IMR-90 (cell line): ENCODE measurements at regions not wholly inside any gene's neighbourhood (a gene's known extent, or its start where the extent isn't known, plus 50 kb on each side); places are given as distances from the start of the nearest gene placed in this dataset.

ENCODE experiments used
- ATAC-seq: fragments of 200-7000 bp; cut with Tn5 transposase; 2 replicates; pipeline ENCODE4 v1.9.1; 2020; ENCODE audit warnings: low read depth, mild to moderate bottlenecking, moderate library complexity
- BruUV-seq: library from RNA; stranded (reverse); fragments of 400-500 nt; replicated peaks from 2 replicates; lab custom pipeline; 2021; lab: Mats Ljungman, UMichigan
- CTCF ChIA-PET: fragments of 300-600 bp; formaldehyde crosslinking; extraction: SDS; loops from one replicate; lab custom pipeline; 2021; ENCODE audit warnings: antibody characterized with exemption; lab: Yijun Ruan, JAX
- POLR2A ChIA-PET: fragments of 300-600 bp; sonication (Branson Sonifier 250); formaldehyde crosslinking; loops from one replicate; lab custom pipeline; 2022; ENCODE audit warnings: antibody characterized with exemption; ENCODE audit not compliant: unreplicated experiment; lab: Charles Lee
- DNase-seq: peaks from one replicate; pipeline ENCODE4 v3.0.0; 2013
- H2AFZ ChIP-seq: replicated peaks from 2 replicates; pipeline ENCODE3; 2013; ENCODE audit warnings: low read length, mild to moderate bottlenecking; ENCODE audit not compliant: poor library complexity
- H2AK5ac ChIP-seq: 2 replicates; pipeline ENCODE4 v1.6.1; 2013; ENCODE audit warnings: low read depth, low read length, inconsistent platforms
- H2AK9ac ChIP-seq: replicated peaks from 2 replicates; pipeline ENCODE3; 2013; ENCODE audit warnings: mild to moderate bottlenecking, low read depth, low read length, moderate library complexity; ENCODE audit not compliant: poor library complexity
- H2BK120ac ChIP-seq: 2 replicates; pipeline ENCODE4 v1.6.1; 2013; ENCODE audit warnings: low read depth, low read length, inconsistent platforms
- H2BK15ac ChIP-seq: 3 replicates; pipeline ENCODE4 v1.6.1; 2013; ENCODE audit warnings: low read depth, low read length, inconsistent platforms
- H2BK20ac ChIP-seq: 2 replicates; pipeline ENCODE4 v1.6.1; 2013; ENCODE audit warnings: low read depth, mild to moderate bottlenecking, inconsistent platforms, low read length, moderate library complexity
- H2BK5ac ChIP-seq: 2 replicates; pipeline ENCODE4 v1.6.1; 2013; ENCODE audit warnings: mild to moderate bottlenecking, low read depth, low read length, inconsistent platforms; ENCODE audit not compliant: poor library complexity, severe bottlenecking
- H3K14ac ChIP-seq: replicated peaks from 2 replicates; pipeline ENCODE4 v1.6.1; 2013; ENCODE audit warnings: low read depth, low read length, inconsistent platforms
- H3K18ac ChIP-seq: 2 replicates; pipeline ENCODE4 v1.6.1; 2013; ENCODE audit warnings: low read depth, low read length, control low read depth
- H3K23ac ChIP-seq: 2 replicates; pipeline ENCODE4 v1.6.1; 2013; ENCODE audit warnings: low read depth, low read length, inconsistent platforms
- H3K27ac ChIP-seq: 2 replicates; pipeline ENCODE4 v1.5.1; 2013; ENCODE audit warnings: mild to moderate bottlenecking, control low read depth, low read length; ENCODE audit not compliant: insufficient read depth
- H3K27me3 ChIP-seq: 2 replicates; pipeline ENCODE4 v1.6.1; 2013; ENCODE audit warnings: low read length; ENCODE audit not compliant: control insufficient read depth, insufficient read depth
- H3K36me3 ChIP-seq: 2 replicates; pipeline ENCODE4 v1.6.1; 2013; ENCODE audit warnings: low read length, mixed read lengths; ENCODE audit not compliant: control insufficient read depth, insufficient read depth
- H3K4ac ChIP-seq: 2 replicates; pipeline ENCODE4 v1.6.1; 2013; ENCODE audit warnings: low read depth, low read length, inconsistent platforms
- H3K4me1 ChIP-seq: 2 replicates; pipeline ENCODE4 v1.6.1; 2013; ENCODE audit warnings: low read length, mixed read lengths; ENCODE audit not compliant: control insufficient read depth, insufficient read depth
- H3K4me2 ChIP-seq: 2 replicates; pipeline ENCODE4 v1.6.1; 2013; ENCODE audit warnings: low read depth, mild to moderate bottlenecking, control low read depth, low read length, moderate library complexity
- H3K4me3 ChIP-seq: 2 replicates; pipeline ENCODE4 v1.5.1; 2013; ENCODE audit warnings: low read depth, mild to moderate bottlenecking, control low read depth, low read length, moderate library complexity; ENCODE audit not compliant: insufficient read depth
- H3K56ac ChIP-seq: 2 replicates; pipeline ENCODE4 v1.6.1; 2013; ENCODE audit warnings: low read length, inconsistent platforms; ENCODE audit not compliant: insufficient read depth; ENCODE audit errors: extremely low read depth
- H3K79me1 ChIP-seq, 2 experiments: 2 replicates each; pipeline ENCODE4 v1.6.1; 2013; ENCODE audit warnings: low read length in 2 of 2, inconsistent platforms in 1 of 2, low read depth in 1 of 2
- H3K9ac ChIP-seq: 2 replicates; pipeline ENCODE4 v1.6.1; 2013; ENCODE audit warnings: low read depth, low read length, control low read depth
- H3K9me1 ChIP-seq: 2 replicates; pipeline ENCODE4 v1.6.1; 2013; ENCODE audit warnings: low read length, inconsistent platforms; ENCODE audit not compliant: insufficient read depth
- H3K9me3 ChIP-seq: 2 replicates; pipeline ENCODE4 v1.6.1; 2013; ENCODE audit warnings: low read length; ENCODE audit not compliant: control insufficient read depth, insufficient read depth
- H4K20me1 ChIP-seq: 2 replicates; pipeline ENCODE4 v1.6.1; 2013; ENCODE audit warnings: low read length, inconsistent platforms; ENCODE audit not compliant: insufficient read depth
- H4K5ac ChIP-seq: 2 replicates; pipeline ENCODE4 v1.6.1; 2013; ENCODE audit warnings: mild to moderate bottlenecking, low read depth, low read length, control low read depth
- H4K8ac ChIP-seq, 2 experiments: 2 replicates each; pipeline ENCODE4 v1.6.1; 2013; ENCODE audit warnings: low read depth in 2 of 2, low read length in 2 of 2, control low read depth in 1 of 2, inconsistent platforms in 1 of 2
- H4K91ac ChIP-seq: 2 replicates; pipeline ENCODE4 v1.6.1; 2013; ENCODE audit warnings: low read depth, low read length, inconsistent platforms; ENCODE audit not compliant: insufficient read depth
- BHLHE40 ChIP-seq: fragments of 150-350 bp; IDR thresholded peaks from 2 replicates; pipeline ENCODE4 v1.6.1; 2016; ENCODE audit warnings: mild to moderate bottlenecking, low read depth, low read length
- CEBPB ChIP-seq: IDR thresholded peaks from 2 replicates; pipeline ENCODE4 v1.6.1; 2012; ENCODE audit warnings: low read depth, low read length, improper control_type of control experiment
- CHD1 ChIP-seq: IDR thresholded peaks from 2 replicates; pipeline ENCODE4 v1.6.1; 2012; ENCODE audit warnings: low read depth, low read length, improper control_type of control experiment
- FOS ChIP-seq: fragments of 150-350 bp; IDR thresholded peaks from 2 replicates; pipeline ENCODE4 v1.6.1; 2016; ENCODE audit warnings: low read depth, low read length
- MAFK ChIP-seq: IDR thresholded peaks from 2 replicates; pipeline ENCODE4 v1.6.1; 2012; ENCODE audit warnings: low read depth, low read length, improper control_type of control experiment
- MAZ ChIP-seq: IDR thresholded peaks from 2 replicates; pipeline ENCODE4 v1.6.1; 2012; ENCODE audit warnings: low read depth, mild to moderate bottlenecking, low read length, improper control_type of control experiment, moderate library complexity, borderline replicate concordance
- NFE2L2 ChIP-seq: fragments of 150-350 bp; IDR thresholded peaks from 2 replicates; pipeline ENCODE4 v1.6.1; 2016; ENCODE audit warnings: low read depth, mild to moderate bottlenecking, low read length
- POLR2A ChIP-seq: IDR thresholded peaks from 2 replicates; pipeline ENCODE4 v1.6.1; 2012; ENCODE audit warnings: mild to moderate bottlenecking, low read depth, low read length
- RAD21 ChIP-seq: IDR thresholded peaks from 2 replicates; pipeline ENCODE4 v1.6.1; 2012; ENCODE audit warnings: low read length, improper control_type of control experiment
- RCOR1 ChIP-seq: IDR thresholded peaks from 2 replicates; pipeline ENCODE4 v1.6.1; 2012; ENCODE audit warnings: mild to moderate bottlenecking, low read length, improper control_type of control experiment; ENCODE audit not compliant: insufficient replicate concordance
- RFX5 ChIP-seq: IDR thresholded peaks from 2 replicates; pipeline ENCODE4 v1.8.0; 2012; ENCODE audit warnings: low read depth, mild to moderate bottlenecking, low read length, moderate library complexity
- SMC3 ChIP-seq: fragments of 150-350 bp; IDR thresholded peaks from 2 replicates; pipeline ENCODE4 v1.6.1; 2016; ENCODE audit warnings: low read depth, mild to moderate bottlenecking, antibody characterized with exemption, low read length, moderate library complexity
- WGBS, 2 experiments: methylation state at CpG; one replicate each; pipeline versions ENCODE4 v1.1.5 to v1.1.7; 2013; ENCODE audit warnings: missing lambda C conversion rate in 2 of 2; ENCODE audit not compliant: insufficient read length in 1 of 2; ENCODE audit errors: extremely low coverage in 2 of 2; 5-methylcytosine and 5-hydroxymethylcytosine counted together
- dilution Hi-C: fragments of 300-500 bp; cut with HindIII; formaldehyde crosslinking; loops from one replicate; pipeline ENCODE4 v1.14.3; 2018; ENCODE audit warnings: low sequenced_read_pairs; ENCODE audit not compliant: unreplicated experiment
- in situ Hi-C: fragments of 300-500 bp; cut with MboI; formaldehyde crosslinking; loops from 3 replicates; pipeline ENCODE4 v1.14.3; 2019; ENCODE audit warnings: low sequenced_read_pairs, inconsistent platforms, mixed read lengths
- intact Hi-C: fragments of 100-400 bp; cut with micrococcal nuclease; formaldehyde crosslinking; loops from 2 replicates; pipeline ENCODE4 v1.10.0; 2022
- TF ChIP-seq, protein P1 (sequence below): conservative IDR thresholded peaks from 2 replicates; pipeline ENCODE4 v1.5.1; 2012; ENCODE audit warnings: mild to moderate bottlenecking, low read depth, low read length, improper control_type of control experiment
- TF ChIP-seq, protein P2 (sequence below): fragments of 150-350 bp; IDR thresholded peaks from 2 replicates; pipeline ENCODE4 v1.6.1; 2016; ENCODE audit warnings: low read depth, mild to moderate bottlenecking, low read length, moderate library complexity, borderline replicate concordance
- TF ChIP-seq, protein P3 (sequence below): fragments of 150-350 bp; IDR thresholded peaks from 2 replicates; pipeline ENCODE4 v1.6.1; 2017; ENCODE audit warnings: mild to moderate bottlenecking, antibody characterized with exemption, low read length, low read depth

- ATAC-seq (no peak), DNase-seq (no peak)
- intact Hi-C loops (no loop called here), in situ Hi-C loops (no loop called here), dilution Hi-C loops (no loop called here)
- no peak overlapping the region for H3K4me3 ChIP-seq
- no peak overlapping the region for H3K9ac ChIP-seq
- TF ChIP-seq, protein P1, sequence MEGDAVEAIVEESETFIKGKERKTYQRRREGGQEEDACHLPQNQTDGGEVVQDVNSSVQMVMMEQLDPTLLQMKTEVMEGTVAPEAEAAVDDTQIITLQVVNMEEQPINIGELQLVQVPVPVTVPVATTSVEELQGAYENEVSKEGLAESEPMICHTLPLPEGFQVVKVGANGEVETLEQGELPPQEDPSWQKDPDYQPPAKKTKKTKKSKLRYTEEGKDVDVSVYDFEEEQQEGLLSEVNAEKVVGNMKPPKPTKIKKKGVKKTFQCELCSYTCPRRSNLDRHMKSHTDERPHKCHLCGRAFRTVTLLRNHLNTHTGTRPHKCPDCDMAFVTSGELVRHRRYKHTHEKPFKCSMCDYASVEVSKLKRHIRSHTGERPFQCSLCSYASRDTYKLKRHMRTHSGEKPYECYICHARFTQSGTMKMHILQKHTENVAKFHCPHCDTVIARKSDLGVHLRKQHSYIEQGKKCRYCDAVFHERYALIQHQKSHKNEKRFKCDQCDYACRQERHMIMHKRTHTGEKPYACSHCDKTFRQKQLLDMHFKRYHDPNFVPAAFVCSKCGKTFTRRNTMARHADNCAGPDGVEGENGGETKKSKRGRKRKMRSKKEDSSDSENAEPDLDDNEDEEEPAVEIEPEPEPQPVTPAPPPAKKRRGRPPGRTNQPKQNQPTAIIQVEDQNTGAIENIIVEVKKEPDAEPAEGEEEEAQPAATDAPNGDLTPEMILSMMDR, result no peak
- TF ChIP-seq MAZ (no peak), MAFK (no peak), POLR2A (no peak), RFX5 (no peak), RCOR1 (no peak), FOS (no peak), CHD1 (no peak), NFE2L2 (no peak), CEBPB (no peak), BHLHE40 (no peak), SMC3 (no peak), RAD21 (no peak)
- TF ChIP-seq, protein P2, sequence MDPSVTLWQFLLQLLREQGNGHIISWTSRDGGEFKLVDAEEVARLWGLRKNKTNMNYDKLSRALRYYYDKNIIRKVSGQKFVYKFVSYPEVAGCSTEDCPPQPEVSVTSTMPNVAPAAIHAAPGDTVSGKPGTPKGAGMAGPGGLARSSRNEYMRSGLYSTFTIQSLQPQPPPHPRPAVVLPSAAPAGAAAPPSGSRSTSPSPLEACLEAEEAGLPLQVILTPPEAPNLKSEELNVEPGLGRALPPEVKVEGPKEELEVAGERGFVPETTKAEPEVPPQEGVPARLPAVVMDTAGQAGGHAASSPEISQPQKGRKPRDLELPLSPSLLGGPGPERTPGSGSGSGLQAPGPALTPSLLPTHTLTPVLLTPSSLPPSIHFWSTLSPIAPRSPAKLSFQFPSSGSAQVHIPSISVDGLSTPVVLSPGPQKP, result no peak
- TF ChIP-seq, protein P3, sequence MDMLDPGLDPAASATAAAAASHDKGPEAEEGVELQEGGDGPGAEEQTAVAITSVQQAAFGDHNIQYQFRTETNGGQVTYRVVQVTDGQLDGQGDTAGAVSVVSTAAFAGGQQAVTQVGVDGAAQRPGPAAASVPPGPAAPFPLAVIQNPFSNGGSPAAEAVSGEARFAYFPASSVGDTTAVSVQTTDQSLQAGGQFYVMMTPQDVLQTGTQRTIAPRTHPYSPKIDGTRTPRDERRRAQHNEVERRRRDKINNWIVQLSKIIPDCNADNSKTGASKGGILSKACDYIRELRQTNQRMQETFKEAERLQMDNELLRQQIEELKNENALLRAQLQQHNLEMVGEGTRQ, result no peak
- no peak overlapping the region for H3K18ac ChIP-seq
- H3K9me3 ChIP-seq, result no peaks in the 10 kb centered on the region
- H4K5ac ChIP-seq, result no peak overlapping the region
- POLR2A ChIA-PET, result no interaction called here
- H3K23ac ChIP-seq, result no peak overlapping the region
- no CpG with 5 or more reads among the region's 3 CpGs for WGBS, 2 experiments
- no peak overlapping the region for H3K4ac ChIP-seq
- no peak overlapping the region for H2BK15ac ChIP-seq
- H4K8ac ChIP-seq, result no peak overlapping the region
- no peaks in the 10 kb centered on the region for H3K27me3 ChIP-seq
- no peak overlapping the region for H3K27ac ChIP-seq
- no peaks in the 10 kb centered on the region for H4K20me1 ChIP-seq
- H3K14ac ChIP-seq, result no peak overlapping the region
- H3K36me3 ChIP-seq, result no peaks in the 10 kb centered on the region
- no peak overlapping the region for H2AFZ ChIP-seq
- H2AK5ac ChIP-seq, result no peak overlapping the region
- H3K56ac ChIP-seq, result no peak overlapping the region
- no peaks in the 10 kb centered on the region for H3K9me1 ChIP-seq
- no peak overlapping the region for H2BK20ac ChIP-seq
- H3K4me1 ChIP-seq, result no peaks in the 10 kb centered on the region
- BruUV-seq, result no TSS peak
- H2AK9ac ChIP-seq, result no peak overlapping the region
- H3K4me2 ChIP-seq, result no peak overlapping the region
- no peak overlapping the region for H2BK120ac ChIP-seq
- H2BK5ac ChIP-seq, result no peak overlapping the region
- no peaks in the 10 kb centered on the region for H3K79me1 ChIP-seq
- CTCF ChIA-PET, result no interaction called here
- H4K91ac ChIP-seq, result no peak overlapping the region
Observed at GRCh38 chr1:238537641-238538040, 646.9 kb upstream of the ZP4 start.
